Mesenchymal stem cell (in vitro differentiated cells and primary cell): ENCODE measurements at regions not wholly inside any gene's neighbourhood (a gene's known extent, or its start where the extent isn't known, plus 50 kb on each side); places are given as distances from the start of the nearest gene placed in this dataset.

Experiments used
- DNase-seq: peaks from one replicate; pipeline ENCODE4 v3.0.0-alpha.2; 2013
- H2AFZ ChIP-seq: one replicate; pipeline ENCODE4 v1.6.1; 2013; ENCODE audit warnings: low read depth, mild to moderate bottlenecking, control low read depth, inconsistent platforms, low read length, moderate library complexity
- H2AK5ac ChIP-seq: 2 replicates; pipeline ENCODE4 v1.6.1; 2013; ENCODE audit warnings: low read length, moderate library complexity, mild to moderate bottlenecking, inconsistent platforms; ENCODE audit not compliant: severe bottlenecking
- H2BK120ac ChIP-seq: one replicate; pipeline ENCODE4 v1.6.1; 2013; ENCODE audit warnings: low read depth, mild to moderate bottlenecking, inconsistent platforms, low read length, moderate library complexity
- H2BK12ac ChIP-seq, 2 experiments: one replicate each; pipeline ENCODE4 v1.6.1; 2013; ENCODE audit warnings: inconsistent platforms in 2 of 2, low read length in 2 of 2, mild to moderate bottlenecking in 2 of 2, moderate library complexity in 2 of 2, control low read depth in 1 of 2
- H2BK15ac ChIP-seq: one replicate; pipeline ENCODE4 v1.6.1; 2013; ENCODE audit warnings: mild to moderate bottlenecking, low read depth, inconsistent platforms; ENCODE audit not compliant: poor library complexity, severe bottlenecking
- H2BK5ac ChIP-seq: 2 replicates; pipeline ENCODE4 v1.6.1; 2013; ENCODE audit warnings: low read depth, mild to moderate bottlenecking, low read length, control low read depth, inconsistent platforms; ENCODE audit not compliant: poor library complexity, severe bottlenecking
- H3K14ac ChIP-seq, 2 experiments: one replicate each; pipeline ENCODE4 v1.6.1; 2013; ENCODE audit warnings: inconsistent platforms in 2 of 2, low read length in 2 of 2, control low read depth in 1 of 2, mild to moderate bottlenecking in 1 of 2, moderate library complexity in 1 of 2
- H3K18ac ChIP-seq, 2 experiments: one replicate each; pipeline ENCODE4 v1.6.1; 2013; ENCODE audit warnings: inconsistent platforms in 2 of 2, low read length in 2 of 2, control low read depth in 1 of 2, low read depth in 1 of 2, mild to moderate bottlenecking in 1 of 2
- H3K23ac ChIP-seq, 2 experiments: one replicate each; pipeline ENCODE4 v1.6.1; 2013; ENCODE audit warnings: inconsistent platforms in 2 of 2, low read length in 2 of 2, mild to moderate bottlenecking in 2 of 2, moderate library complexity in 2 of 2, control low read depth in 1 of 2
- H3K27ac ChIP-seq: 2 replicates; pipeline ENCODE4 v1.5.1; 2013; ENCODE audit warnings: mild to moderate bottlenecking, moderate library complexity, low read length, control low read depth, inconsistent platforms; ENCODE audit not compliant: poor library complexity, severe bottlenecking
- H3K27me3 ChIP-seq, 2 experiments: 2 replicates each; pipeline versions ENCODE4 v1.6.1 to v1.7.0; 2013; ENCODE audit warnings: low read length in 2 of 2, mild to moderate bottlenecking in 2 of 2, moderate library complexity in 2 of 2, control low read depth in 1 of 2, inconsistent platforms in 1 of 2; ENCODE audit not compliant: control insufficient read depth in 1 of 2, insufficient read depth in 1 of 2
- H3K36me3 ChIP-seq, 2 experiments: 2 replicates each; pipeline versions ENCODE4 v1.6.1 to v1.7.0; 2013; ENCODE audit warnings: low read length in 2 of 2, control low read depth in 1 of 2, inconsistent platforms in 1 of 2, low read depth in 1 of 2, mild to moderate bottlenecking in 1 of 2; ENCODE audit not compliant: insufficient read depth in 2 of 2, control insufficient read depth in 1 of 2
- H3K4ac ChIP-seq, 2 experiments: one replicate each; pipeline ENCODE4 v1.6.1; 2013; ENCODE audit warnings: inconsistent platforms in 2 of 2, low read length in 2 of 2, mild to moderate bottlenecking in 2 of 2, moderate library complexity in 2 of 2, control low read depth in 1 of 2, low read depth in 1 of 2
- H3K4me1 ChIP-seq: 2 replicates; pipeline ENCODE4 v1.6.1; 2013; ENCODE audit warnings: low read depth, low read length, control low read depth; ENCODE audit not compliant: control insufficient read depth, insufficient read depth
- H3K4me2 ChIP-seq: 2 replicates; pipeline ENCODE4 v1.6.1; 2013; ENCODE audit warnings: low read length, mild to moderate bottlenecking, inconsistent platforms; ENCODE audit not compliant: poor library complexity, severe bottlenecking
- H3K4me3 ChIP-seq, 2 experiments: 2 replicates each; pipeline versions ENCODE4 v1.5.1 to v1.7.0; 2013; ENCODE audit warnings: low read length in 2 of 2, mild to moderate bottlenecking in 2 of 2, control low read depth in 1 of 2, low read depth in 1 of 2; ENCODE audit not compliant: insufficient read depth in 1 of 2
- H3K79me1 ChIP-seq: replicated peaks from 2 replicates; pipeline ENCODE4 v1.6.1; 2013; ENCODE audit warnings: mild to moderate bottlenecking, control low read depth, low read length, inconsistent platforms; ENCODE audit not compliant: poor library complexity, severe bottlenecking
- H3K9ac ChIP-seq: 2 replicates; pipeline ENCODE4 v1.7.0; 2013; ENCODE audit warnings: mild to moderate bottlenecking, low read length, moderate library complexity
- H3K9me3 ChIP-seq: 2 replicates; pipeline ENCODE4 v1.7.0; 2013; ENCODE audit warnings: mild to moderate bottlenecking, low read length; ENCODE audit not compliant: control insufficient read depth
- H4K8ac ChIP-seq: one replicate; pipeline ENCODE4 v1.6.1; 2013; ENCODE audit warnings: inconsistent platforms, mild to moderate bottlenecking, low read length, moderate library complexity
- H4K91ac ChIP-seq: one replicate; pipeline ENCODE4 v1.6.1; 2013; ENCODE audit warnings: mild to moderate bottlenecking, low read length, inconsistent platforms
- WGBS: methylation state at CpG from one replicate; pipeline ENCODE4 v1.1.7; 2013; ENCODE audit warnings: mixed read lengths; 5-methylcytosine and 5-hydroxymethylcytosine counted together

DNA sequence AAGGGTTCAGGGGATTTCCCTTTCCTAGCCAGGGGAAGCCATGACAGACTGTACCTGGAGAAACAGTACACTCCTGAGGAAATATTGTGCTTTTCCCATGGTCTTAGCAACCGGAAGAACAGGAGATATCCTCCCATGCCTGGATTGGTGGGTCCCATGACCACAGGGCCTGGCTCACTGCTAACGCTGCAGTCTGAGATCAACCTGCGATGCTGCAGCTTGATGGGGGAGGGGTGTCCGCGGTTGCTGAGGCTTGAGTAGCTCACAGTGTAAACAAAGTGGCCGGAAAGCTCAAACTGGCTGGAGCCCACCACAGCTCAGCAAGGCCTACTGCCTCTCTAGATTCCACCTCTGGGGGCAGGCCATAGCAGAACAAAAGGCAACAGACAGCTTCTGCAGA lies 819.5 kb downstream of the TECRL start:
- Histone ChIP-seq H3K4me2 (no peak overlapping the region), H3K79me1 (no peaks in the 10 kb centered on the region), H4K8ac (no peak overlapping the region), H4K91ac (no peak overlapping the region), H2BK5ac (no peak overlapping the region), H3K18ac (no peak overlapping the region), H3K9ac (no peak overlapping the region), H3K4ac (no peak overlapping the region), H3K9me3 (peaks cover 7% of the 10 kb centered on the region), H3K14ac (no peak overlapping the region), H2BK12ac (no peak overlapping the region), H2AFZ (no peak overlapping the region), H3K36me3 (no peaks in the 10 kb centered on the region), H2AK5ac (no peak overlapping the region), H3K23ac (no peak overlapping the region), H3K4me3 (no peak overlapping the region), H2BK15ac (no peak overlapping the region), H3K27ac (no peak overlapping the region), H3K27me3 (no peaks in the 10 kb centered on the region), H3K4me1 (peaks cover 2% of the 10 kb centered on the region), H2BK120ac (no peak overlapping the region)
- no peak for DNase-seq
- 67% methylated on average over 6 of the region's 6 CpGs for WGBS

DNA sequence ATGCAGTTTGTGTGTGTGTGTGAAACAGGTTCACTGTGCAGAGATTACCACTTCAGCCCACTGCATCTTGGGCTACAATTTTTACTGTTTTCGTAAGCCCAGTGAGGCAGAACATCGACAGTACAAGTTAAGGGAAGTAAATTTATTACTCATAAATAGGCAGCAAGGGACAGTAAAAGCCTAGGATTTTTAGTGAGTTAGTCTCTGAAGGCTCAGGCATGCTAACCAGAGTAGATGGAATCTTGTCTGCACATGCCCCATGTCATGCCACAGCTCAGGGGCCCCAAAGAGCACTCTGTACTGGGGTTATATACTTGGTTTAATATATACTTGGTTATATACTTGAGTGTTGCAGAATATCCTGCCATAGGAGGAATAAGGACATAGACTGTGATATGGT lies 825.7 kb downstream of the TECRL start:
- Histone ChIP-seq H3K4me3 (no peak overlapping the region), H4K8ac (no peak overlapping the region), H3K27ac (peak overlapping the region; percentile 65), H3K9ac (no peak overlapping the region), H3K4me2 (no peak overlapping the region), H3K9me3 (peaks cover 3% of the 10 kb centered on the region), H2AK5ac (no peak overlapping the region), H3K14ac (no peak overlapping the region), H2BK12ac (no peak overlapping the region), H2BK15ac (no peak overlapping the region), H3K4me1 (peaks cover 7% of the 10 kb centered on the region), H3K36me3 (no peaks in the 10 kb centered on the region), H3K27me3 (no peaks in the 10 kb centered on the region), H3K4ac (no peak overlapping the region), H3K79me1 (no peaks in the 10 kb centered on the region), H4K91ac (no peak overlapping the region), H2BK120ac (no peak overlapping the region), H3K18ac (no peak overlapping the region), H2AFZ (no peak overlapping the region), H3K23ac (no peak overlapping the region), H2BK5ac (no peak overlapping the region)
- no peak for DNase-seq
- WGBS: 76% methylated on average over 2 of the region's 2 CpGs

DNA sequence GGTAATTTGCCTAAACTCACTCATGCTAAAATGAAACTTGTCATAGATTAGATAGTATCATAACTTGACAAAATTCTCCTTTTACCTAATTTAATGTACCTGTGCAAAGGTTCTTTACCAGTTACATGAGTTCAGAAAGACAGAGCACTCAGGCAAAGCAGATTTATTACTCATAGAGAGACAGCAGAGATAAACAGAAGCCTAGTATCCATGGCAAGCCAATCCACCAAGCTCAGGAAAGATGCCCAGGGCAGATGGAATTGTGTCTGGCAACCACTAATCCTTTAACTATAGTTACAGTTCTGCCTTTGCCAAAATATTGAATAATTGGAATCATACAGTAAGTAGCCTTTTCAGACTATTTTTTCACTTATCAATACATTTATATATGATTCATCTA lies 826.2 kb downstream of the TECRL start:
- Histone ChIP-seq H3K23ac (no peak overlapping the region), H3K14ac (no peak overlapping the region), H4K8ac (no peak overlapping the region), H2AK5ac (no peak overlapping the region), H2BK120ac (no peak overlapping the region), H3K18ac (no peak overlapping the region), H3K79me1 (no peaks in the 10 kb centered on the region), H3K27me3 (no peaks in the 10 kb centered on the region), H3K4me3 (no peak overlapping the region), H2AFZ (no peak overlapping the region), H2BK12ac (no peak overlapping the region), H4K91ac (no peak overlapping the region), H3K4me2 (no peak overlapping the region), H2BK15ac (no peak overlapping the region), H3K9ac (no peak overlapping the region), H3K27ac (no peak overlapping the region), H3K9me3 (peaks cover 7% of the 10 kb centered on the region), H2BK5ac (no peak overlapping the region), H3K36me3 (no peaks in the 10 kb centered on the region), H3K4ac (no peak overlapping the region), H3K4me1 (peaks cover 7% of the 10 kb centered on the region)
- no peak for DNase-seq

DNA sequence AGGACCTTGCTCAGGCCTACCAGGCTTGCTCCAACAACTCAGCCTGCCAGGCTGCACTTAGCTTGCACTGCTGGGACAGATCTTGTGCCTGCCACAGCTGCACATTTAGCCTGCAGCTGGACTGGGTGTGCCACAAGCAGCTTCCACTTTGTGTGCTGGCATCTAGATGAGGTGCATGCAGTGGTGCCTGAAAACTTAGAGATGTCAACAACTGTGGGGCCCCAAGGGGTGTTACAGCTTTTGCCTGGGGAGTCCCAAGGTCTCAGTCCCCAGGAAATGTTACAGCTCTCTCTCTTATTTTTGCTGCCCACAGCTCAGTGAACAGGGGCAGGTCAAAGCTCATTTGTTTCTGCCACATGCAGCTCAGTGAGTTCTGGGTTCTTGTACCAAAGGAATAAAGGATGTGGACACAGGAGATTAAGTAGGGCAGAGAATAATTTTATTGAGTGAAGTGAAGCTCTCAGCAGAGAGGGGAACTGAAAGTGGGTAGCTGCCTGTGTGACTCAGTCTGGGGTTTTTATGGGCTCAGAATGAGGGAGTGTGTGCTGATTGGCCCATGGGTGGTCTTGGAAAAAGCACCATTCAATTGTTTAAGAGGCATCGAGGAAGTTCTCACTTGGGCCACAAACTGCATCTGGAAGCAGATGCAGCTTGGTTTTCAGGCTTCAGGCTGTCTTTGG lies 828.3 kb downstream of the TECRL start:
- Histone ChIP-seq H2AK5ac (no peak overlapping the region), H2AFZ (no peak overlapping the region), H2BK120ac (no peak overlapping the region), H4K8ac (no peak overlapping the region), H3K9ac (no peak overlapping the region), H3K4me2 (no peak overlapping the region), H4K91ac (no peak overlapping the region), H2BK15ac (no peak overlapping the region), H3K36me3 (no peaks in the 10 kb centered on the region), H3K18ac (no peak overlapping the region), H3K23ac (no peak overlapping the region), H3K79me1 (no peaks in the 10 kb centered on the region), H3K4me3 (no peak overlapping the region), H3K4ac (no peak overlapping the region), H3K9me3 (peaks cover 7% of the 10 kb centered on the region), H2BK12ac (no peak overlapping the region), H3K27ac (peak overlapping the region; percentile 19), H3K27me3 (no peaks in the 10 kb centered on the region), H2BK5ac (no peak overlapping the region), H3K14ac (no peak overlapping the region), H3K4me1 (peaks cover 7% of the 10 kb centered on the region)
- WGBS: 83% methylated on average over 1 of the region's 1 CpG
- no peak for DNase-seq
